H1 (cell line): ENCODE measurements at regions not wholly inside any gene's neighbourhood (a gene's known extent, or its start where the extent isn't known, plus 50 kb on each side); places are given as distances from the start of the nearest gene placed in this dataset.

Experiments
- CTCF ChIA-PET: fragments of 300-600 bp; sonication (Branson Sonifier 250); formaldehyde crosslinking; loops from one replicate; lab custom pipeline; 2021; ENCODE audit not compliant: partially characterized antibody; lab: Charles Lee
- POLR2A ChIA-PET: fragments of 300-600 bp; sonication (Branson Sonifier 250); formaldehyde crosslinking; loops from one replicate; lab custom pipeline; 2021; ENCODE audit warnings: inconsistent platforms; ENCODE audit not compliant: partially characterized antibody; lab: Charles Lee
- DNase-seq, 2 experiments: peaks; one replicate each; pipeline versions ENCODE4 v3.0.0 to v3.0.0-alpha.2; 2010 to 2022; ENCODE audit warnings: low spot score in 2 of 2, low read depth in 1 of 2, mixed read lengths in 1 of 2
- FAIRE-seq: peaks from 2 replicates; lab custom pipeline; 2011; peaks lifted over from hg19 to GRCh38; lab: Jason Lieb, UNC
- H2AFZ ChIP-seq: 2 replicates; pipeline ENCODE4 v1.8.1; 2012; ENCODE audit warnings: low read length, inconsistent platforms
- H2AK5ac ChIP-seq: 2 replicates; pipeline ENCODE4 v1.6.1; 2013; ENCODE audit warnings: low read depth, low read length
- H2BK120ac ChIP-seq: replicated peaks from 2 replicates; pipeline ENCODE3; 2013; ENCODE audit warnings: low read depth, low read length, inconsistent platforms
- H2BK12ac ChIP-seq: 2 replicates; pipeline ENCODE4 v1.6.1; 2013; ENCODE audit warnings: low read depth, low read length
- H2BK15ac ChIP-seq: 2 replicates; pipeline ENCODE4 v1.6.1; 2013; ENCODE audit warnings: low read length
- H2BK20ac ChIP-seq: 2 replicates; pipeline ENCODE4 v1.6.1; 2013; ENCODE audit warnings: low read length
- H2BK5ac ChIP-seq: 2 replicates; pipeline ENCODE4 v1.6.1; 2013; ENCODE audit warnings: low read depth, low read length
- H3K14ac ChIP-seq: 2 replicates; pipeline ENCODE4 v1.6.1; 2013; ENCODE audit warnings: inconsistent platforms; ENCODE audit not compliant: insufficient read length
- H3K18ac ChIP-seq: 2 replicates; pipeline ENCODE4 v1.6.1; 2013; ENCODE audit warnings: low read length; ENCODE audit errors: extremely low read depth
- H3K23ac ChIP-seq: 2 replicates; pipeline ENCODE4 v1.6.1; 2013; ENCODE audit warnings: inconsistent platforms; ENCODE audit not compliant: insufficient read length
- H3K23me2 ChIP-seq: 2 replicates; pipeline ENCODE4 v1.6.1; 2013; ENCODE audit warnings: low read depth, low read length
- H3K27ac ChIP-seq: 2 replicates; pipeline ENCODE4 v1.6.1; 2011; ENCODE audit warnings: low read depth, low read length, inconsistent platforms
- H3K27me3 ChIP-seq, 4 experiments: replicated peaks in 1 of 4; 1 replicate in 1 of 4; 2 replicates in 3 of 4; pipeline versions ENCODE4 v1.6.1 to v1.8.1; 2011 to 2013; ENCODE audit warnings: low read length in 3 of 4, mild to moderate bottlenecking in 3 of 4, inconsistent platforms in 2 of 4, mixed read lengths in 2 of 4, moderate library complexity in 1 of 4; ENCODE audit not compliant: control insufficient read depth in 3 of 4, insufficient read depth in 3 of 4; ENCODE audit errors: extremely low read depth in 1 of 4
- H3K36me3 ChIP-seq, 4 experiments: 2 replicates each; pipeline versions ENCODE4 v1.6.1 to v1.8.1; 2011 to 2013; ENCODE audit warnings: mild to moderate bottlenecking in 4 of 4, low read length in 3 of 4, moderate library complexity in 2 of 4, control low read depth in 1 of 4, inconsistent platforms in 1 of 4; ENCODE audit not compliant: insufficient read depth in 4 of 4, control insufficient read depth in 2 of 4
- H3K4ac ChIP-seq: replicated peaks from 2 replicates; pipeline ENCODE3; 2013; ENCODE audit warnings: low read length, low read depth, mixed read lengths, inconsistent platforms; ENCODE audit not compliant: insufficient read length
- H3K4me1 ChIP-seq, 4 experiments: replicated peaks in 1 of 4; 1 replicate in 1 of 4; 2 replicates in 3 of 4; pipeline versions ENCODE4 v1.6.1 to v1.8.1; 2011 to 2013; ENCODE audit warnings: low read length in 3 of 4, inconsistent platforms in 2 of 4, mixed read lengths in 1 of 4; ENCODE audit not compliant: insufficient read depth in 4 of 4, control insufficient read depth in 3 of 4
- H3K4me2 ChIP-seq, 2 experiments: 2 replicates each; pipeline versions ENCODE4 v1.6.1 to v1.8.1; 2011 to 2013; ENCODE audit warnings: low read depth in 2 of 2, low read length in 2 of 2, control low read depth in 1 of 2, inconsistent platforms in 1 of 2, mild to moderate bottlenecking in 1 of 2; ENCODE audit not compliant: insufficient read depth in 1 of 2
- H3K4me3 ChIP-seq, 4 experiments: fragments of 200-600, 300-600 bp in 1 of 4; sonication (generic), shearing (Covaris generic), sonication (Bioruptor Twin) in 1 of 4; 2 replicates each; pipeline versions ENCODE4 v1.5.1 to v1.8.1; 2011 to 2016; ENCODE audit warnings: low read length in 4 of 4, low read depth in 3 of 4, control low read depth in 2 of 4, inconsistent platforms in 2 of 4, mild to moderate bottlenecking in 2 of 4, mixed read lengths in 1 of 4, moderate library complexity in 1 of 4; ENCODE audit not compliant: insufficient read depth in 2 of 4; ENCODE audit errors: extremely low read depth in 1 of 4
- H3K56ac ChIP-seq: replicated peaks from 2 replicates; pipeline ENCODE3; 2013; ENCODE audit warnings: low read depth, mild to moderate bottlenecking, mixed read lengths, low read length, inconsistent platforms; ENCODE audit not compliant: insufficient read length
- H3K79me1 ChIP-seq: 2 replicates; pipeline ENCODE4 v1.6.1; 2013; ENCODE audit warnings: low read depth, low read length, control low read depth
- H3K79me2 ChIP-seq, 2 experiments: 2 replicates each; pipeline versions ENCODE4 v1.6.1 to v1.8.1; 2012 to 2013; ENCODE audit warnings: low read length in 2 of 2, mild to moderate bottlenecking in 2 of 2, inconsistent platforms in 1 of 2; ENCODE audit not compliant: insufficient read depth in 2 of 2, control insufficient read depth in 1 of 2
- H3K9ac ChIP-seq, 4 experiments: replicated peaks in 1 of 4; 1 replicate in 1 of 4; 2 replicates in 3 of 4; pipeline versions ENCODE4 v1.6.1 to v1.8.1; 2011 to 2013; ENCODE audit warnings: low read depth in 3 of 4, low read length in 3 of 4, control low read depth in 2 of 4, mild to moderate bottlenecking in 2 of 4, moderate library complexity in 2 of 4, inconsistent platforms in 1 of 4; ENCODE audit errors: extremely low read depth in 1 of 4
- H3K9me3 ChIP-seq, 2 experiments: 2 replicates each; pipeline versions ENCODE4 v1.6.1 to v1.8.1; 2012 to 2013; ENCODE audit warnings: mild to moderate bottlenecking in 2 of 2, moderate library complexity in 2 of 2, control low read depth in 1 of 2, inconsistent platforms in 1 of 2, low read depth in 1 of 2, low read length in 1 of 2, mixed read lengths in 1 of 2; ENCODE audit not compliant: insufficient read depth in 2 of 2
- H4K20me1 ChIP-seq, 2 experiments: replicated peaks in 1 of 2; 2 replicates each; pipeline versions ENCODE3 to v1.8.1; 2011 to 2013; ENCODE audit warnings: inconsistent platforms in 2 of 2, low read length in 2 of 2, mild to moderate bottlenecking in 1 of 2; ENCODE audit not compliant: insufficient read depth in 2 of 2, control insufficient read depth in 1 of 2
- H4K5ac ChIP-seq: 2 replicates; pipeline ENCODE4 v1.6.1; 2013; ENCODE audit warnings: low read length, low read depth, mixed read lengths, inconsistent platforms; ENCODE audit not compliant: insufficient read length
- H4K8ac ChIP-seq: 2 replicates; pipeline ENCODE4 v1.8.0; 2013; ENCODE audit warnings: mild to moderate bottlenecking, moderate library complexity, low read length, inconsistent platforms; ENCODE audit not compliant: insufficient read depth; ENCODE audit errors: extremely low read depth
- H4K91ac ChIP-seq: replicated peaks from 2 replicates; pipeline ENCODE3; 2013; ENCODE audit warnings: low read length, mixed read lengths, inconsistent platforms; ENCODE audit not compliant: insufficient read length
- WGBS, 2 experiments: shearing (Covaris generic) in 1 of 2; methylation state at CpG; one replicate each; pipeline versions ENCODE4 v1.1.6 to v1.1.7; 2013 to 2015; ENCODE audit warnings: low lambda C conversion rate in 2 of 2, mixed read lengths in 2 of 2, inconsistent platforms in 1 of 2, low coverage in 1 of 2, missing lambda C conversion rate in 1 of 2; ENCODE audit not compliant: insufficient replicate concordance in 2 of 2, insufficient coverage in 1 of 2, insufficient read length in 1 of 2; ENCODE audit errors: extremely low coverage in 1 of 2, missing lambda C conversion rate in 1 of 2; 5-methylcytosine and 5-hydroxymethylcytosine counted together
- TF ChIP-seq, protein P1 (sequence below): IDR thresholded peaks from 2 replicates; pipeline ENCODE4 v1.6.1; 2011; ENCODE audit warnings: low read depth, mild to moderate bottlenecking, low read length; ENCODE audit not compliant: insufficient read depth

DNA sequence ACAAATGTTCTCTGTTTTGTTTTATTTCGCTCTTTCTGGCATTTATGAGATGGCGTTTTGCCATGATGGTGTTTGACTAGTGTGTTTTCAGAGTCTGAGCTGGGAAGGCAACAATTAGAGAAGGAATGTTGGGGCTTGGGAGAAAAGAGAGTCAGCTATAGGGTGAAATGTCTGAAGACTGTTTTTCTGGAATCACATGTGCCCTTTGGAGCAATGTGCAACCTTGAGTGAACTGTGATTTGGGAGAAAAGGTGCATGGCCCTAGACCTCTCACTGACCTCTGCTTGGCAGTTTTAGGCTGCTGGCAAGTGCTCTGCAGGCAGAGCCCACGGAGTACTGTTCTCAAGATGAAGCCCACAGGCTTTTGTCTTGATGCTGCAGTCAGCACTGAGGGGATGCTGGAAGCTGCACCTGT is 379.9 kb upstream of the PDE3A start:
- Histone ChIP-seq H2AK5ac (no peak overlapping the region), H2AFZ (peak overlapping the region; percentile 85), H3K36me3 (no peaks in the 10 kb centered on the region), H3K27me3 (no peaks in the 10 kb centered on the region), H3K79me1 (no peaks in the 10 kb centered on the region), H2BK5ac (no peak overlapping the region), H3K4me3 (no peak overlapping the region), H3K14ac (no peak overlapping the region), H4K20me1 (no peaks in the 10 kb centered on the region), H2BK20ac (no peak overlapping the region), H3K9me3 (no peaks in the 10 kb centered on the region), H3K4me2 (no peak overlapping the region), H2BK12ac (no peak overlapping the region), H3K4ac (no peak overlapping the region), H4K91ac (no peak overlapping the region), H4K5ac (no peak overlapping the region), H3K4me1 (no peaks in the 10 kb centered on the region), H3K56ac (no peak overlapping the region), H3K9ac (no peak overlapping the region), H4K8ac (no peak overlapping the region), H3K23me2 (no peaks in the 10 kb centered on the region), H2BK120ac (no peak overlapping the region), H3K27ac (no peak overlapping the region), H3K79me2 (no peaks in the 10 kb centered on the region), H2BK15ac (no peak overlapping the region), H3K18ac (no peak overlapping the region), H3K23ac (no peak overlapping the region)
- POLR2A ChIA-PET, result no interaction called here
- 86% methylated on average over 3 of the region's 3 CpGs; no CpG with 5 or more reads in 1 of the 2 experiments for WGBS, 2 experiments
- CTCF ChIA-PET, result no interaction called here
- DNase-seq (no peak), FAIRE-seq (no peak)
- TF ChIP-seq, protein P1, sequence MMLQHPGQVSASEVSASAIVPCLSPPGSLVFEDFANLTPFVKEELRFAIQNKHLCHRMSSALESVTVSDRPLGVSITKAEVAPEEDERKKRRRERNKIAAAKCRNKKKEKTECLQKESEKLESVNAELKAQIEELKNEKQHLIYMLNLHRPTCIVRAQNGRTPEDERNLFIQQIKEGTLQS, result no peak
